IMR-90 (cell line): ENCODE measurements at regions not wholly inside any gene's neighbourhood (a gene's known extent, or its start where the extent isn't known, plus 50 kb on each side); places are given as distances from the start of the nearest gene placed in this dataset.

Experiments used
- ATAC-seq: fragments of 200-7000 bp; cut with Tn5 transposase; 2 replicates; pipeline ENCODE4 v1.9.1; 2020; ENCODE audit warnings: low read depth, mild to moderate bottlenecking, moderate library complexity
- BruUV-seq: library from RNA; stranded (reverse); fragments of 400-500 nt; replicated peaks from 2 replicates; lab custom pipeline; 2021; lab: Mats Ljungman, UMichigan
- CTCF ChIA-PET: fragments of 300-600 bp; formaldehyde crosslinking; extraction: SDS; loops from one replicate; lab custom pipeline; 2021; ENCODE audit warnings: antibody characterized with exemption; lab: Yijun Ruan, JAX
- POLR2A ChIA-PET: fragments of 300-600 bp; sonication (Branson Sonifier 250); formaldehyde crosslinking; loops from one replicate; lab custom pipeline; 2022; ENCODE audit warnings: antibody characterized with exemption; ENCODE audit not compliant: unreplicated experiment; lab: Charles Lee
- DNase-seq: peaks from one replicate; pipeline ENCODE4 v3.0.0; 2013
- H2AFZ ChIP-seq: replicated peaks from 2 replicates; pipeline ENCODE3; 2013; ENCODE audit warnings: low read length, mild to moderate bottlenecking; ENCODE audit not compliant: poor library complexity
- H2AK5ac ChIP-seq: 2 replicates; pipeline ENCODE4 v1.6.1; 2013; ENCODE audit warnings: low read depth, low read length, inconsistent platforms
- H2AK9ac ChIP-seq: replicated peaks from 2 replicates; pipeline ENCODE3; 2013; ENCODE audit warnings: mild to moderate bottlenecking, low read depth, low read length, moderate library complexity; ENCODE audit not compliant: poor library complexity
- H2BK120ac ChIP-seq: 2 replicates; pipeline ENCODE4 v1.6.1; 2013; ENCODE audit warnings: low read depth, low read length, inconsistent platforms
- H2BK15ac ChIP-seq: 3 replicates; pipeline ENCODE4 v1.6.1; 2013; ENCODE audit warnings: low read depth, low read length, inconsistent platforms
- H2BK20ac ChIP-seq: 2 replicates; pipeline ENCODE4 v1.6.1; 2013; ENCODE audit warnings: low read depth, mild to moderate bottlenecking, inconsistent platforms, low read length, moderate library complexity
- H2BK5ac ChIP-seq: 2 replicates; pipeline ENCODE4 v1.6.1; 2013; ENCODE audit warnings: mild to moderate bottlenecking, low read depth, low read length, inconsistent platforms; ENCODE audit not compliant: poor library complexity, severe bottlenecking
- H3K14ac ChIP-seq: replicated peaks from 2 replicates; pipeline ENCODE4 v1.6.1; 2013; ENCODE audit warnings: low read depth, low read length, inconsistent platforms
- H3K18ac ChIP-seq: 2 replicates; pipeline ENCODE4 v1.6.1; 2013; ENCODE audit warnings: low read depth, low read length, control low read depth
- H3K23ac ChIP-seq: 2 replicates; pipeline ENCODE4 v1.6.1; 2013; ENCODE audit warnings: low read depth, low read length, inconsistent platforms
- H3K27ac ChIP-seq: 2 replicates; pipeline ENCODE4 v1.5.1; 2013; ENCODE audit warnings: mild to moderate bottlenecking, control low read depth, low read length; ENCODE audit not compliant: insufficient read depth
- H3K27me3 ChIP-seq: 2 replicates; pipeline ENCODE4 v1.6.1; 2013; ENCODE audit warnings: low read length; ENCODE audit not compliant: control insufficient read depth, insufficient read depth
- H3K36me3 ChIP-seq: 2 replicates; pipeline ENCODE4 v1.6.1; 2013; ENCODE audit warnings: low read length, mixed read lengths; ENCODE audit not compliant: control insufficient read depth, insufficient read depth
- H3K4ac ChIP-seq: 2 replicates; pipeline ENCODE4 v1.6.1; 2013; ENCODE audit warnings: low read depth, low read length, inconsistent platforms
- H3K4me1 ChIP-seq: 2 replicates; pipeline ENCODE4 v1.6.1; 2013; ENCODE audit warnings: low read length, mixed read lengths; ENCODE audit not compliant: control insufficient read depth, insufficient read depth
- H3K4me2 ChIP-seq: 2 replicates; pipeline ENCODE4 v1.6.1; 2013; ENCODE audit warnings: low read depth, mild to moderate bottlenecking, control low read depth, low read length, moderate library complexity
- H3K4me3 ChIP-seq: 2 replicates; pipeline ENCODE4 v1.5.1; 2013; ENCODE audit warnings: low read depth, mild to moderate bottlenecking, control low read depth, low read length, moderate library complexity; ENCODE audit not compliant: insufficient read depth
- H3K56ac ChIP-seq: 2 replicates; pipeline ENCODE4 v1.6.1; 2013; ENCODE audit warnings: low read length, inconsistent platforms; ENCODE audit not compliant: insufficient read depth; ENCODE audit errors: extremely low read depth
- H3K79me1 ChIP-seq, 2 experiments: 2 replicates each; pipeline ENCODE4 v1.6.1; 2013; ENCODE audit warnings: low read length in 2 of 2, inconsistent platforms in 1 of 2, low read depth in 1 of 2
- H3K9ac ChIP-seq: 2 replicates; pipeline ENCODE4 v1.6.1; 2013; ENCODE audit warnings: low read depth, low read length, control low read depth
- H3K9me1 ChIP-seq: 2 replicates; pipeline ENCODE4 v1.6.1; 2013; ENCODE audit warnings: low read length, inconsistent platforms; ENCODE audit not compliant: insufficient read depth
- H3K9me3 ChIP-seq: 2 replicates; pipeline ENCODE4 v1.6.1; 2013; ENCODE audit warnings: low read length; ENCODE audit not compliant: control insufficient read depth, insufficient read depth
- H4K20me1 ChIP-seq: 2 replicates; pipeline ENCODE4 v1.6.1; 2013; ENCODE audit warnings: low read length, inconsistent platforms; ENCODE audit not compliant: insufficient read depth
- H4K5ac ChIP-seq: 2 replicates; pipeline ENCODE4 v1.6.1; 2013; ENCODE audit warnings: mild to moderate bottlenecking, low read depth, low read length, control low read depth
- H4K8ac ChIP-seq, 2 experiments: 2 replicates each; pipeline ENCODE4 v1.6.1; 2013; ENCODE audit warnings: low read depth in 2 of 2, low read length in 2 of 2, control low read depth in 1 of 2, inconsistent platforms in 1 of 2
- H4K91ac ChIP-seq: 2 replicates; pipeline ENCODE4 v1.6.1; 2013; ENCODE audit warnings: low read depth, low read length, inconsistent platforms; ENCODE audit not compliant: insufficient read depth
- BHLHE40 ChIP-seq: fragments of 150-350 bp; IDR thresholded peaks from 2 replicates; pipeline ENCODE4 v1.6.1; 2016; ENCODE audit warnings: mild to moderate bottlenecking, low read depth, low read length
- CEBPB ChIP-seq: IDR thresholded peaks from 2 replicates; pipeline ENCODE4 v1.6.1; 2012; ENCODE audit warnings: low read depth, low read length, improper control_type of control experiment
- ELK1 ChIP-seq: fragments of 150-350 bp; IDR thresholded peaks from 2 replicates; pipeline ENCODE4 v1.6.1; 2016; ENCODE audit warnings: low read depth, mild to moderate bottlenecking, low read length, moderate library complexity, borderline replicate concordance
- RAD21 ChIP-seq: IDR thresholded peaks from 2 replicates; pipeline ENCODE4 v1.6.1; 2012; ENCODE audit warnings: low read length, improper control_type of control experiment
- RFX5 ChIP-seq: IDR thresholded peaks from 2 replicates; pipeline ENCODE4 v1.8.0; 2012; ENCODE audit warnings: low read depth, mild to moderate bottlenecking, low read length, moderate library complexity
- dilution Hi-C: fragments of 300-500 bp; cut with HindIII; formaldehyde crosslinking; loops from one replicate; pipeline ENCODE4 v1.14.3; 2018; ENCODE audit warnings: low sequenced_read_pairs; ENCODE audit not compliant: unreplicated experiment
- in situ Hi-C: fragments of 300-500 bp; cut with MboI; formaldehyde crosslinking; loops from 3 replicates; pipeline ENCODE4 v1.14.3; 2019; ENCODE audit warnings: low sequenced_read_pairs, inconsistent platforms, mixed read lengths
- intact Hi-C: fragments of 100-400 bp; cut with micrococcal nuclease; formaldehyde crosslinking; loops from 2 replicates; pipeline ENCODE4 v1.10.0; 2022

- no TSS peak for BruUV-seq
- no peaks in the 10 kb centered on the region for H3K4me1 ChIP-seq
- H3K79me1 ChIP-seq: no peaks in the 10 kb centered on the region
- H3K9ac ChIP-seq: no peak overlapping the region
- H2BK5ac ChIP-seq: no peak overlapping the region
- no peak overlapping the region for H3K4ac ChIP-seq
- no peak overlapping the region for H3K4me3 ChIP-seq
- DNase-seq: no peak
- ChIA-PET POLR2A (no interaction called here), CTCF (no interaction called here)
- no peaks in the 10 kb centered on the region for H3K36me3 ChIP-seq
- ATAC-seq: no peak
- no peak overlapping the region for H2AK5ac ChIP-seq
- no peak overlapping the region for H4K5ac ChIP-seq
- no peak overlapping the region for H3K23ac ChIP-seq
- in situ Hi-C loops: no loop called here
- H3K9me3 ChIP-seq: no peaks in the 10 kb centered on the region
- no peak overlapping the region for H3K18ac ChIP-seq
- no peak overlapping the region for H3K4me2 ChIP-seq
- H2BK120ac ChIP-seq: no peak overlapping the region
- H4K8ac ChIP-seq: no peak overlapping the region
- H3K56ac ChIP-seq: no peak overlapping the region
- no peak overlapping the region for H2BK20ac ChIP-seq
- no peak overlapping the region for H2AFZ ChIP-seq
- no peaks in the 10 kb centered on the region for H4K20me1 ChIP-seq
- no peak overlapping the region for H2BK15ac ChIP-seq
- TF ChIP-seq RFX5: no peak
- no peak for TF ChIP-seq RAD21
- no peak for TF ChIP-seq ELK1
- no peak for TF ChIP-seq BHLHE40
- TF ChIP-seq CEBPB: peak; percentile 67
- intact Hi-C loops: no loop called here
- no peaks in the 10 kb centered on the region for H3K27me3 ChIP-seq
- dilution Hi-C loops: no loop called here
- no peak overlapping the region for H4K91ac ChIP-seq
- no peak overlapping the region for H3K27ac ChIP-seq
- H3K9me1 ChIP-seq: no peaks in the 10 kb centered on the region
- H3K14ac ChIP-seq: no peak overlapping the region
- no peak overlapping the region for H2AK9ac ChIP-seq
These were observed 285.5 kb downstream of the SEMA3D start for GRCh38 chr7:84901366-84901765.
